ENCODE measurements at regions not wholly inside any gene's neighbourhood (a gene's known extent, or its start where the extent isn't known, plus 50 kb on each side); places are given as distances from the start of the nearest gene placed in this dataset.
"Not testable (repeated sequence)": the region's sequence is repeated elsewhere in the genome, so short reads cannot be mapped to it uniquely, and the experiment has no call there.

- no peak for DNase-seq
These were observed 239.1 kb upstream of the RUNX1 start for GRCh38 chr21:35288238-35288637.

- no peak for DNase-seq
These were observed 235.1 kb upstream of the RUNX1 start for GRCh38 chr21:35284199-35284598.

GRCh38 chr21:35282944-35283343 is 233.8 kb upstream of the RUNX1 start:
- no peak for DNase-seq

GRCh38 chr21:35281956-35282355 is 232.9 kb upstream of the RUNX1 start:
- DNase-seq: peak; percentile 74 to 94 (median 86)

GRCh38 chr21:35280231-35280630 is 231.1 kb upstream of the RUNX1 start:
- DNase-seq: peak; percentile 20 to 85 (median 54)

- no peak for DNase-seq
These were observed 226.7 kb upstream of the RUNX1 start for GRCh38 chr21:35275776-35276175.

GRCh38 chr21:35274923-35275322 is 225.8 kb upstream of the RUNX1 start:
- DNase-seq: no peak

- no peak for DNase-seq
These were observed 225.0 kb upstream of the RUNX1 start for GRCh38 chr21:35274090-35274489.

GRCh38 chr21:35273333-35273732 is 224.2 kb upstream of the RUNX1 start:
- DNase-seq: no peak

GRCh38 chr21:35271344-35272118 is 222.4 kb upstream of the RUNX1 start:
- not testable (repeated sequence) for DNase-seq

GRCh38 chr21:35268817-35269216 is 219.7 kb upstream of the RUNX1 start:
- no peak for DNase-seq

GRCh38 chr21:35268261-35268660 is 219.2 kb upstream of the RUNX1 start:
- DNase-seq: no peak

GRCh38 chr21:35266546-35266945 is 217.4 kb upstream of the RUNX1 start:
- DNase-seq: no peak

- peak in 3 of 4 experiments; percentile 13 to 39 (median 19) for DNase-seq
These were observed 216.2 kb upstream of the RUNX1 start for GRCh38 chr21:35265170-35265877.

- DNase-seq: no peak
These were observed 210.4 kb upstream of the RUNX1 start for GRCh38 chr21:35259457-35259856.

- DNase-seq: no peak
These were observed 209.4 kb upstream of the RUNX1 start for GRCh38 chr21:35258521-35258920.

- DNase-seq: no peak
These were observed 208.3 kb upstream of the RUNX1 start for GRCh38 chr21:35257413-35257812.

- no peak for DNase-seq
These were observed 207.4 kb upstream of the RUNX1 start for GRCh38 chr21:35256468-35256988.

- DNase-seq: no peak
These were observed 205.7 kb upstream of the RUNX1 start for GRCh38 chr21:35254765-35255138.

GRCh38 chr21:35254006-35254764 is 205.1 kb upstream of the RUNX1 start:
- DNase-seq: peak in 2 of 4 experiments; percentile 9 to 20

- no peak for DNase-seq
These were observed 203.7 kb upstream of the RUNX1 start for GRCh38 chr21:35252831-35253230.

- DNase-seq: no peak
These were observed 200.5 kb upstream of the RUNX1 start for GRCh38 chr21:35249636-35250035.

GRCh38 chr21:35245879-35246278 is 196.8 kb upstream of the RUNX1 start:
- no peak for DNase-seq
